H9 (cell line): ENCODE measurements at regions not wholly inside any gene's neighbourhood (a gene's known extent, or its start where the extent isn't known, plus 50 kb on each side); places are given as distances from the start of the nearest gene placed in this dataset.

Source experiments
- DNase-seq: peaks from one replicate; pipeline ENCODE4 v3.0.0-alpha.2; 2017
- H2AFZ ChIP-seq: one replicate; pipeline ENCODE4 v1.6.1; 2013; ENCODE audit warnings: mild to moderate bottlenecking, low read length, control low read depth, moderate library complexity
- H2AK5ac ChIP-seq: 2 replicates; pipeline ENCODE4 v1.6.1; 2013; ENCODE audit warnings: low read length, control low read depth, mixed read lengths; ENCODE audit not compliant: insufficient read length
- H2BK120ac ChIP-seq: one replicate; pipeline ENCODE4 v1.6.1; 2013; ENCODE audit warnings: low read depth, mild to moderate bottlenecking, low read length, control low read depth, inconsistent platforms; ENCODE audit not compliant: poor library complexity, severe bottlenecking
- H2BK12ac ChIP-seq: 2 replicates; pipeline ENCODE4 v1.6.1; 2013; ENCODE audit warnings: low read length, control low read depth, mixed read lengths, low read depth; ENCODE audit not compliant: insufficient read length
- H2BK15ac ChIP-seq: 2 replicates; pipeline ENCODE4 v1.6.1; 2013; ENCODE audit warnings: low read depth, low read length, control low read depth
- H2BK20ac ChIP-seq: one replicate; pipeline ENCODE4 v1.6.1; 2013; ENCODE audit warnings: low read depth, mild to moderate bottlenecking, low read length, control low read depth, inconsistent platforms; ENCODE audit not compliant: poor library complexity, severe bottlenecking
- H2BK5ac ChIP-seq: 2 replicates; pipeline ENCODE4 v1.6.1; 2013; ENCODE audit warnings: low read length, control low read depth, mixed read lengths; ENCODE audit not compliant: insufficient read length
- H3K14ac ChIP-seq: 2 replicates; pipeline ENCODE4 v1.6.1; 2013; ENCODE audit warnings: low read length, control low read depth; ENCODE audit not compliant: insufficient read depth
- H3K18ac ChIP-seq: 2 replicates; pipeline ENCODE4 v1.6.1; 2013; ENCODE audit warnings: low read depth, mild to moderate bottlenecking, mixed read lengths, low read length, control low read depth; ENCODE audit not compliant: insufficient read length
- H3K23ac ChIP-seq: 2 replicates; pipeline ENCODE4 v1.6.1; 2013; ENCODE audit warnings: low read length, control low read depth, mixed read lengths, low read depth; ENCODE audit not compliant: insufficient read length
- H3K23me2 ChIP-seq: 2 replicates; pipeline ENCODE4 v1.6.1; 2013; ENCODE audit warnings: low read depth, mild to moderate bottlenecking, mixed read lengths, low read length, control low read depth; ENCODE audit not compliant: insufficient read length, poor library complexity, severe bottlenecking
- H3K27ac ChIP-seq: 2 replicates; pipeline ENCODE4 v1.5.1; 2013; ENCODE audit warnings: low read length, control low read depth, mixed read lengths, low read depth; ENCODE audit not compliant: insufficient read length
- H3K27me3 ChIP-seq: 2 replicates; pipeline ENCODE4 v1.6.1; 2013; ENCODE audit warnings: low read length, control low read depth, inconsistent platforms; ENCODE audit not compliant: insufficient read depth
- H3K4ac ChIP-seq: 2 replicates; pipeline ENCODE4 v1.6.1; 2013; ENCODE audit warnings: low read depth, mild to moderate bottlenecking, control low read depth, inconsistent platforms, low read length, moderate library complexity
- H3K4me1 ChIP-seq: 2 replicates; pipeline ENCODE4 v1.6.1; 2013; ENCODE audit warnings: low read length, control low read depth, inconsistent platforms; ENCODE audit not compliant: insufficient read depth
- H3K4me2 ChIP-seq: 2 replicates; pipeline ENCODE4 v1.6.1; 2013; ENCODE audit warnings: low read length, control low read depth, mixed read lengths; ENCODE audit not compliant: insufficient read length, insufficient read depth
- H3K56ac ChIP-seq: 2 replicates; pipeline ENCODE4 v1.6.1; 2013; ENCODE audit warnings: low read depth, mild to moderate bottlenecking, mixed read lengths, low read length, control low read depth; ENCODE audit not compliant: insufficient read length
- H3K79me1 ChIP-seq: 2 replicates; pipeline ENCODE4 v1.6.1; 2013; ENCODE audit warnings: low read depth, mild to moderate bottlenecking, moderate library complexity, low read length, control low read depth, inconsistent platforms; ENCODE audit not compliant: insufficient read depth, poor library complexity, severe bottlenecking
- H3K79me2 ChIP-seq: 2 replicates; pipeline ENCODE4 v1.6.1; 2013; ENCODE audit warnings: low read length, control low read depth, inconsistent platforms; ENCODE audit not compliant: insufficient read depth
- H3K9ac ChIP-seq: 2 replicates; pipeline ENCODE4 v1.6.1; 2013; ENCODE audit warnings: low read length, control low read depth, mixed read lengths; ENCODE audit not compliant: insufficient read length; ENCODE audit errors: extremely low read depth
- H3K9me3 ChIP-seq: one replicate; pipeline ENCODE4 v1.6.1; 2013; ENCODE audit warnings: low read depth, low read length, inconsistent platforms; ENCODE audit not compliant: control insufficient read depth
- H3T11ph ChIP-seq: one replicate; pipeline ENCODE4 v1.6.1; 2013; ENCODE audit warnings: mild to moderate bottlenecking, low read length, control low read depth, inconsistent platforms
- H4K20me1 ChIP-seq: one replicate; pipeline ENCODE4 v1.6.1; 2013; ENCODE audit not compliant: control insufficient read depth, insufficient read length, insufficient read depth
- H4K5ac ChIP-seq: 2 replicates; pipeline ENCODE4 v1.6.1; 2013; ENCODE audit warnings: low read depth, mild to moderate bottlenecking, mixed read lengths, low read length, control low read depth; ENCODE audit not compliant: insufficient read length
- H4K8ac ChIP-seq: replicated peaks from 2 replicates; pipeline ENCODE4 v1.6.1; 2013; ENCODE audit warnings: low read length, control low read depth, mixed read lengths, low read depth; ENCODE audit not compliant: insufficient read length
- H4K91ac ChIP-seq: 2 replicates; pipeline ENCODE4 v1.6.1; 2013; ENCODE audit warnings: low read depth, mild to moderate bottlenecking, moderate library complexity, mixed read lengths, low read length, control low read depth; ENCODE audit not compliant: insufficient read length
- H3K27ac Mint-ChIP-seq, 3 experiments: 2 replicates in 2 of 3; 3 replicates in 1 of 3; pipeline ENCODE4 v1.8.0; 2020 to 2021; ENCODE audit warnings: mixed read lengths in 3 of 3, mild to moderate bottlenecking in 1 of 3, moderate library complexity in 1 of 3
- H3K27me3 Mint-ChIP-seq: 2 replicates; pipeline ENCODE4 v1.8.0; 2021; ENCODE audit warnings: low read depth, mild to moderate bottlenecking, moderate library complexity, mixed read lengths
- H3K36me3 Mint-ChIP-seq, 3 experiments: 2 replicates in 2 of 3; 3 replicates in 1 of 3; pipeline ENCODE4 v1.8.0; 2020 to 2021; ENCODE audit warnings: low read depth in 3 of 3, mixed read lengths in 3 of 3; ENCODE audit not compliant: insufficient read depth in 1 of 3
- H3K4me1 Mint-ChIP-seq, 2 experiments: 2 replicates each; pipeline ENCODE4 v1.8.0; 2020; ENCODE audit warnings: mixed read lengths in 2 of 2
- H3K4me3 Mint-ChIP-seq, 2 experiments: 2 replicates in 1 of 2; 3 replicates in 1 of 2; pipeline ENCODE4 v1.8.0; 2020 to 2021; ENCODE audit warnings: mild to moderate bottlenecking in 2 of 2, mixed read lengths in 2 of 2, moderate library complexity in 1 of 2
- H3K9me3 Mint-ChIP-seq, 2 experiments: 2 replicates in 1 of 2; 3 replicates in 1 of 2; pipeline ENCODE4 v1.8.0; 2020; ENCODE audit warnings: mild to moderate bottlenecking in 2 of 2, mixed read lengths in 2 of 2, moderate library complexity in 1 of 2
- CTCF ChIP-seq: fragments of 200-600 bp; sonication (generic); conservative IDR thresholded peaks from 3 replicates; pipeline ENCODE4 v1.8.0; 2021; ENCODE audit warnings: antibody characterized with exemption, mild to moderate bottlenecking
- WGBS: extraction: QIAGEN DNeasy Blood & Tissue Kit; methylation state at CpG from one replicate; pipeline ENCODE4 v1.1.7; 2013; ENCODE audit warnings: missing lambda C conversion rate, low lambda C conversion rate, mixed read lengths; ENCODE audit not compliant: insufficient read length; ENCODE audit errors: extremely low coverage; 5-methylcytosine and 5-hydroxymethylcytosine counted together

- H3K14ac ChIP-seq, result no peak overlapping the region
- WGBS, result no CpG with 5 or more reads among the region's 3 CpGs
- no peak for TF ChIP-seq CTCF
Observed at GRCh38 chr1:199580300-199580699, 447.2 kb upstream of the NR5A2 start.

More at GRCh38 chr1:199580300-199580699, 447.2 kb upstream of the NR5A2 start:
- peaks cover 2 to 10% (median 5%) of the 10 kb centered on the region in 3 experiments; a peak in 6 of 7 replicates for H3K36me3 Mint-ChIP-seq
- H2AK5ac ChIP-seq, result no peak overlapping the region
- no peaks in the 10 kb centered on the region for H3K9me3 ChIP-seq
- no peak overlapping the region for H3K9ac ChIP-seq
- no peaks in the 10 kb centered on the region for H3K79me2 ChIP-seq
- no peak for DNase-seq
- H2BK5ac ChIP-seq, result no peak overlapping the region
- H2BK12ac ChIP-seq, result no peak overlapping the region
- H3K27me3 Mint-ChIP-seq, result no peaks in the 10 kb centered on the region
- H3K27ac ChIP-seq, result no peak overlapping the region
- no peak overlapping the region for H3K27ac Mint-ChIP-seq
- no peaks in the 10 kb centered on the region for H4K20me1 ChIP-seq
- H3K4me1 Mint-ChIP-seq, result peaks cover 12 to 16% of the 10 kb centered on the region in 2 experiments
- H2BK20ac ChIP-seq, result no peak overlapping the region
- H3K4me3 Mint-ChIP-seq, result no peak overlapping the region
- H2BK15ac ChIP-seq, result no peak overlapping the region
- H4K91ac ChIP-seq, result no peak overlapping the region
- no peak overlapping the region for H2AFZ ChIP-seq
- H3K23ac ChIP-seq, result no peak overlapping the region
- no peak overlapping the region for H2BK120ac ChIP-seq
- no peaks in the 10 kb centered on the region for H3K23me2 ChIP-seq
- no peaks in the 10 kb centered on the region for H3K79me1 ChIP-seq
- no peak overlapping the region for H3K4me2 ChIP-seq
- no peak overlapping the region for H3K18ac ChIP-seq
- H3K4ac ChIP-seq, result no peak overlapping the region
- H3K4me1 ChIP-seq, result no peaks in the 10 kb centered on the region; the same call in 1 of the 2 replicates
- H3T11ph ChIP-seq, result no peak overlapping the region
- no peak overlapping the region for H3K56ac ChIP-seq
- H3K9me3 Mint-ChIP-seq, result peaks cover 8 to 9% of the 10 kb centered on the region in 2 experiments
- H4K8ac ChIP-seq, result no peak overlapping the region
- H3K27me3 ChIP-seq, result no peaks in the 10 kb centered on the region
- H4K5ac ChIP-seq, result no peak overlapping the region
